Endothelial cell of umbilical vein (primary cell): ENCODE measurements at regions not wholly inside any gene's neighbourhood (a gene's known extent, or its start where the extent isn't known, plus 50 kb on each side); places are given as distances from the start of the nearest gene placed in this dataset.
"Not testable (repeated sequence)": the region's sequence is repeated elsewhere in the genome, so short reads cannot be mapped to it uniquely, and the experiment has no call there.

Source experiments
- EZH2 ChIP-seq: IDR thresholded peaks from 2 replicates; pipeline ENCODE4 v1.6.1; 2012; ENCODE audit warnings: borderline replicate concordance, low read depth, mild to moderate bottlenecking, moderate library complexity, low read length, inconsistent platforms; ENCODE audit not compliant: severe bottlenecking
- GATA2 ChIP-seq: IDR thresholded peaks from 2 replicates; pipeline ENCODE4 v1.7.0; 2011; ENCODE audit warnings: low read depth, mild to moderate bottlenecking, moderate library complexity, mixed read lengths, low read length; ENCODE audit not compliant: insufficient read length, insufficient read depth
- JUN ChIP-seq: IDR thresholded peaks from 2 replicates; pipeline ENCODE4 v1.6.1; 2011; ENCODE audit warnings: borderline replicate concordance, low read depth; ENCODE audit not compliant: insufficient read length, insufficient read depth
- MAX ChIP-seq: IDR thresholded peaks from 2 replicates; pipeline ENCODE4 v1.6.1; 2011; ENCODE audit not compliant: insufficient read depth, insufficient read length
- POLR2A ChIP-seq: IDR thresholded peaks from 2 replicates; pipeline ENCODE4 v1.6.1; 2012; ENCODE audit warnings: low read depth, mild to moderate bottlenecking, control low read depth, low read length
- POLR2AphosphoS5 ChIP-seq: IDR thresholded peaks from 2 replicates; pipeline ENCODE4 v1.6.1; 2012; ENCODE audit warnings: low read depth, mild to moderate bottlenecking, control low read depth, low read length, moderate library complexity; ENCODE audit not compliant: insufficient read depth
- TF ChIP-seq, protein P1 (sequence below), 2 donors: IDR thresholded peaks; 1 replicate in 1 of 2; 2 replicates in 1 of 2; pipeline ENCODE4 v1.5.1; 2011; ENCODE audit warnings: low read length in 2 of 2, mild to moderate bottlenecking in 2 of 2, moderate library complexity in 2 of 2, control low read depth in 1 of 2, inconsistent platforms in 1 of 2, low read depth in 1 of 2; ENCODE audit not compliant: insufficient read depth in 1 of 2; ENCODE audit errors: extremely low read depth in 1 of 2

DNA sequence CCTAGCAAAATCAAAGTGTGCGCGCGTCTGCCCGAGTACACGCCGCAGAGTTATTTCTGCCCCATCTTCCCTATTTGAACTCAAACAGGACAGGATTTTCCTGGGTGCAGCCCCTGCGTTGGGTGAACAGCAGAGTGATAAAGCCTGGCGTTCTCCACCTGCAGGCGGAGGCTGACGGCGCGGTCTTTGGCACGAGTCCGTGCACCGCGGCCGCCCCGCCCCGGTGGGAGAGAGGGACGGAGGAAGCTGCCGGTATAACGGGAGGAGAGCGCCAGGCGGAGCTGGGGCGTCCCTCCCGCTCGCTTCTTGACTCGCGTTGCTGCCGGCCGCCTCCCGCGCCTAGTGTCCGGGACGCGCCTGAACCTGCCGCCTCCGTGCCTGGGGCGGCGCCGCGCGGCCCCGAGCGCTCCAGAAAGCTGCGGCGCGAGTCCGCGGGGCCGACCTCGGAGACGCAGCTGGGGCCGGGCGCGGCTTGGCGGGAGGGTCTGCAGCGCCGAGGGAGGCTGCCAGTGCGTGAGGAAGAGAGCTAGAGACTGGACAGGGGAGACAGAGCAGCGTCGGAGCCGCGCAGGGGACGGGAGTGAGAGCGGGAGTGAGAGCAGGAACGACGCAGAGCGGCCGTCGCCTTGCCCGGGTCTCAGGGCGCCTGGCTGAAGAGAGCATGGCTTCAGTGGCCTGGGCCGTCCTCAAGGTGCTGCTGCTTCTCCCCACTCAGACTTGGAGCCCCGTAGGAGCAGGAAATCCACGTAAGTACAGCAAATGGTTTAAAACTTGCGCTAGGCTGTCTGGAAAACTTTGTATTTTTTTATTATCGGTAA, 66.8 kb upstream of the SPATA31A3 start:
- not testable (repeated sequence) for TF ChIP-seq JUN, POLR2AphosphoS5, MAX, POLR2A, EZH2, GATA2
- TF ChIP-seq, protein P1, sequence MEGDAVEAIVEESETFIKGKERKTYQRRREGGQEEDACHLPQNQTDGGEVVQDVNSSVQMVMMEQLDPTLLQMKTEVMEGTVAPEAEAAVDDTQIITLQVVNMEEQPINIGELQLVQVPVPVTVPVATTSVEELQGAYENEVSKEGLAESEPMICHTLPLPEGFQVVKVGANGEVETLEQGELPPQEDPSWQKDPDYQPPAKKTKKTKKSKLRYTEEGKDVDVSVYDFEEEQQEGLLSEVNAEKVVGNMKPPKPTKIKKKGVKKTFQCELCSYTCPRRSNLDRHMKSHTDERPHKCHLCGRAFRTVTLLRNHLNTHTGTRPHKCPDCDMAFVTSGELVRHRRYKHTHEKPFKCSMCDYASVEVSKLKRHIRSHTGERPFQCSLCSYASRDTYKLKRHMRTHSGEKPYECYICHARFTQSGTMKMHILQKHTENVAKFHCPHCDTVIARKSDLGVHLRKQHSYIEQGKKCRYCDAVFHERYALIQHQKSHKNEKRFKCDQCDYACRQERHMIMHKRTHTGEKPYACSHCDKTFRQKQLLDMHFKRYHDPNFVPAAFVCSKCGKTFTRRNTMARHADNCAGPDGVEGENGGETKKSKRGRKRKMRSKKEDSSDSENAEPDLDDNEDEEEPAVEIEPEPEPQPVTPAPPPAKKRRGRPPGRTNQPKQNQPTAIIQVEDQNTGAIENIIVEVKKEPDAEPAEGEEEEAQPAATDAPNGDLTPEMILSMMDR (IDR thresholded peaks at IDR 0.05; ENCODE audit: extremely low read depth in 1 of 2, insufficient read depth in 1 of 2, low read depth in 1 of 2, low read length in 2 of 2): peak in 1 of 2 donors; percentile 13
